GM21717 (cell line): ENCODE measurements at regions not wholly inside any gene's neighbourhood (a gene's known extent, or its start where the extent isn't known, plus 50 kb on each side); places are given as distances from the start of the nearest gene placed in this dataset.

Experiments used
- ATAC-seq: cut with Tn5 transposase; IDR thresholded peaks from one replicate; pipeline ENCODE4 v1.9.1; 2021; ENCODE audit warnings: mild to moderate bottlenecking, moderate library complexity; ENCODE audit not compliant: unreplicated experiment

DNA sequence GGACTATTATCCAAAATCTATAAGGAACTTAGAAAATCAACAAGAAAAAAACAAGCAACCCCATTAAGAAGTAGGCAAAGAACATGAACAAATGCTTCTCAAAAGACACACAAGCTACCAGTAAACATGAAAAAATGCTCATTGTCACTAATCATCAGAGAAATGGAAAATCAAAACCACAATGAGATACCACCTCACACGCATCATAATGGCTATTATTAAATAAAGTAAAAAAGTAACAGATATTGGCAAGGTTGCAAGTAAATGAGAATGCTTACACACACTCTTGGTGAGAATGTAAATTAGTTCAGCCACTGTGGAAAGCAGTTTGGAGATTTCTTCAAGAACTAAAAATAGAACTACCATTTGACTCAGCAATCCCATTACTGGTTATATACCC, 167.0 kb upstream of the DMRTA1 start:
- no peak for ATAC-seq

DNA sequence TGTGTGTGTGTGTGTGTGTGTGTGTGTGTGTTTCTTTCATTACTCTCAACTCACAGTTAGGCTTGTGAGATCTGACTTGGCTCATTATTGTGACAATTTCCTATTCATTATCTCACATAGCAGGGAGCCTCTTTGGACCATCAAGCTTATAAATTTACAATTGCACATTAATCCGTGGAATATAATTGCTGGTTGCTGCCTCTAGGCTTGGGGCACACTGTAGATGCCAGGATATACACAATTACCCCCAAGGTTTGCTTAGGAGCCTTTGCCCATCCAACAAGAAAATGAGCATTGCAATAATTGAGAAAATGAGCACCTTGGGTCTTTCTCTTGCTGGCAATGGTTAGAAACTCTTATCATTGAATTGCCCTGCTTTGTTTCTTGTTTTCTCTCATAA, 161.6 kb upstream of the DMRTA1 start:
- no peak for ATAC-seq

GRCh38 chr9:22286661-22287060, 160.0 kb upstream of the DMRTA1 start:
- ATAC-seq: no peak

DNA sequence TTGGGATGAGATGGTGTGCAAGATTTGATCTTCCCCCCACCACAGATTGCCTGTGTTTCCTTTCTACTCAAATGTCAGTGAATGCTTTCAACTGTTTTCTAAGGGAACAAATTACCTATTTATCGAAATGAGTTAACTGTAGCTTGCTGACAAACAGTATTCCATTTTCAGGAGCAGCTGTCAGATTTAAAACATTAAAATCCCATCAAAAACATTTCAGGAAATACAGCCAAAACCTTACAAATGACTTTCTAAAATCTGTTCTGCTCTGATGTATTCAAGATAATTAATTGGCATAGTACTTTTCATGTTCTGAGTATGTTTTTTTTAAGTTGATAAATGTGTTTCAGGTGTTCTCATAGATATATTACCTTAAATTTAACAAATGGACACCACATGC, 158.0 kb upstream of the DMRTA1 start:
- ATAC-seq: no peak

DNA sequence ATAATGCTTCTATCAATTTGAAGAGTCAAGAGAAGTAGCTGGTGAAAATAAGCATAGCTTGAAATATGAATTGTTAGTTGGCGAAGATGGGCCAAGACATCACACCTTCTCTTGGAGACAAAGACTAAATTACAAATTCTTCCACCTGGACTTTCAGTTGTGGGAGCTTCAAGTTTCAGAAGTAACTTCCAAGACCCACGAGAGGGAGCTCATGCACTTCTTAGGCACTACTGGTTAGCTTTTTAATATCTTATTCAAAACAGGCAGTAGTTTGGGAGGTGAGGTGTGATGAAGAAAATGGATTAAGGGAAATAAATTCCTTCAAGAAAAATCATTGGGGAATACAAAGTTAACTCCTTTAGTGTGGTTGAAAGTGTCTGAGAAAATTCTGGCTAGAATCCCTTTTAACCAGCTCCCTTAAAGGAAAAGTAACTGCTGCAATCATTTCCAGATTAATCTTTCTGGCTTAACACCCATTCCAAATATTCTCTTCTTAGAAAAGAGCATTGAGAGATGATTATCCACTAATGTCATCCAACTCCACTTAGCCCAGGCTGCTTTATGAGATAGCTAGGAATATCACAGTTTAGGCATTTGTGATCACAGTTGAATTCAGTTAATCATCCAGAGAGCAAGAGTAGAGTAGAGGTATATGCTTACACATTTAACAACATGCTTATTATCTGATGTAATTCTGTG, 139.5 kb upstream of the DMRTA1 start:
- ATAC-seq: no peak

DNA sequence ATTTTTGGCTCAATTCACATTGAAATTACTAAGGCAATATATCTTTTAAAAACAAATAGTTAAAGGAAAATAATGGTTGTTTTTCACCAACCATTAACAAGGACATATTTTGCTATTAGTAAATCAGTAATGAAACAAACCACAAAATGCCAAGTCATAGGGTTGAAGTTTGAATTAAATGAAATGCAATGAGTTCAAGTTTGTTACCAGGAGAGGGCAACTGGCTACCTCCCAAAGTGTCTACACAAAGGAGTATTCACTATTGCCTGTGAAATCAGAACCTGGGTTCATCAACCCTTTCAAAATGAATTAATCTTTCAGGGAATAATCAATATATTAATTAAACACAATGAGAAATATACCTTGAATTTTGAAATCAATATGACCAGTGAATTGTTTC, 138.4 kb upstream of the DMRTA1 start:
- no peak for ATAC-seq

DNA sequence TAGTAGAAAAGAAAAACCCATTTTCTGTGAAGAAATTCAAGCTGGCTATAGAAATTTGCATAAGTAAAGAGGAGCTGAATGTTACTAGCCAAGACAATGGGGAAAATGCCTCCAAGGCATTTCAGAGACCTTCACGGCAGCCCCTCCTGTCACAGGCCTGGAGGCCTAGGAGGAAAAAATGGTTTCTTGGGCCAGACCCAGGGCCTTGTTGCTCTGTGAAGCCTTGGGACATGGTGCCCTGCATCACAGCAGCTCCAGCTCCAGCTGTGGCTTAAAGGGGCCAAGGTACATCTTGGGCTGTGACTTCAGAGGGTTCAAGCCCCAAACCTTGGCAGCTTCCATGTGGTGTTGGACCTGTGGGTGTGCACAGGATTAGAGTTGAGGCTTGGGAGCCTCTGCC, 130.0 kb upstream of the DMRTA1 start:
- ATAC-seq: no peak

DNA sequence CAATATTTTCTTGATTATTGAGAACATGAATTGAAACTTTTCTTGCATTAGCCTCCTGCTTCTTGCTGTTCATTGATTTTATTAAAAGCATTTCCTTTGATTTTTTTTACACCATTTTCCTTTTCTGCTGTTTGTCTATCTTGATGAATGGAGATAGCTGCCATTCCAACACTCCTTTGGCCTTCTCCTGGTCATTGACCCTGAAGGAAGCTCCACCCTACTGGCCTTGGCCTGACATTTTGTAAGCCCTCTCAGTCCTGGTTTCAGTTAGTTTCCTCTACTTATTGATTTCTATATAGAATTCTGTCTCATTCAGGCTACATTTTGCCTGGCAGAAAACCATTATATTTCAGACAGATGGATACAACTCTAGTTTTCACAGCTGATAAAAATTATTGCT, 115.1 kb upstream of the DMRTA1 start:
- no peak for ATAC-seq

- no peak for ATAC-seq
Observed at GRCh38 chr9:22332202-22332601, 114.4 kb upstream of the DMRTA1 start.

GRCh38 chr9:22337261-22337660, 109.4 kb upstream of the DMRTA1 start:
- ATAC-seq: no peak

DNA sequence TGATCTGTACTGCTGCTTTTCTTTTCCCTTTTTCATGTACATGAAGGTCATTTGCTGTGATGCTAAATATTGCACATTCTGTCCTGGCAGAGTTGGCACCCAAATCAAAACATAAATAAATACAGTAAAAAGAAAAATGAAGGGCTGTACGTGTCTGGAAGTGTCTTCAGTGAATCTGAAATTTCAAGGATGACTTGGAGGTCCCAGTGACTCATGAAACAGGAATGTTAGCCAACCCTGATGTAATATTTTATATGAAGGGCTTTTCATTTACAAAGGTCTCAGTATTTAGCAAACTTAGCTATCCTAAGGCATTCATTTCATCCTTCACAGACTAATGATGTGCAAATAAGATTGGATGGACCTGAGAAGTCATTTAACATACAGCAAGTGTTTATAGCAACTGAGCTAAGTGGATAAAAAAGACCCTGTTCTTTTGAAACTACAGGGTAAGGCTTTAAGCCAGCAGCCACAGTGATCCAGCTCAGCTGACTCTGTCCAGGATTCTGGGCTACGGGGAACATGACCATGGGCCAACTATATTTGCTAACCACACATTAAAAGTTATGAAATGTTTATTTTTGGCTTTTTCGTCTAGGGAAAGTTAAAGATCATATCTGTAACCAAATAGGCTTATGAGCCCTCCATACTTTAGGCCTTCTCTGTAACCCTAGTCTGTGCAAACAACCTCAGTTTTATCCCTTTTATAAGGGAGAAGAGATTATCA, 104.0 kb upstream of the DMRTA1 start:
- no peak for ATAC-seq

DNA sequence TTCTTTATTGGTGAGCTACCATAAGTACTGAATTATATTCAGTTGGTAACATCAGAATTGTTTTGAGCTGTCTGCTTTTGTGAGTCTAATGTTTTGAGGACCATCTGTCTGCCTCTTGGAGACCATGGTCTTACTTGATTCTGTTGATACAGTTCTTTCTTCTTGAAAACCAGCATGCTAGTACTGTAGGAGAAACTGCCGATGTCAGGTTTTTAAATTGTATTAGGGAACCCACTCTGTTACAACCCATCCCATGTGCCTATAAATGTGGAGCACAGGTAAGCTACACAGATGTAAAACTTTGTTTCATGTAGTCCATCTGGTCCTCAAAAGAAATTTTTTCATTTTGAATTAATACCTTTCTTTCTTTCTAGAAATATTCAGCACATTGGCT, 103.4 kb upstream of the DMRTA1 start:
- no peak for ATAC-seq

GRCh38 chr9:22354699-22355384, 91.8 kb upstream of the DMRTA1 start:
- ATAC-seq: no peak

GRCh38 chr9:22356985-22357384, 89.6 kb upstream of the DMRTA1 start:
- ATAC-seq: no peak

- ATAC-seq: no peak
Observed at GRCh38 chr9:22363421-22363887, 83.2 kb upstream of the DMRTA1 start.

DNA sequence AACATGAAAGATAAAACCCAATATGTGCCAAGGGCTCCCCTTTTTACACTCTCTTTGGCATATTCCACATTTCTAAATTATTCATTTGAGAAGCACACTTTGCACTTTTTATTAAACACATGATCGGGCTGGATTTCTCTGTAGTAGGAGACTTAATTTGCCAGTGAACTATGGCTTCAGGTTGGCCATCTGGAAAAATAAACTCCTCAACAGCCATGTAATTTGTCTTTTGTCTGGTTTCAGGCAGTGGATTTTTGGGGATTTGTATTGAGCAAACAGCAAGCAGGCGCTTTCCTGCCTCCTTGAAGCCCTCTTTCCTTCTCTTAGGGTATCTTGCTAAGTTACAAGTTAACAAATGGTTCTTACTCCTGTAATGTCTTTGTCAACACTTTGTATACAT, 73.0 kb upstream of the DMRTA1 start:
- no peak for ATAC-seq

GRCh38 chr9:22374051-22374450, 72.6 kb upstream of the DMRTA1 start:
- no peak for ATAC-seq

- ATAC-seq: no peak
Observed at GRCh38 chr9:22379272-22379671, 67.4 kb upstream of the DMRTA1 start.

DNA sequence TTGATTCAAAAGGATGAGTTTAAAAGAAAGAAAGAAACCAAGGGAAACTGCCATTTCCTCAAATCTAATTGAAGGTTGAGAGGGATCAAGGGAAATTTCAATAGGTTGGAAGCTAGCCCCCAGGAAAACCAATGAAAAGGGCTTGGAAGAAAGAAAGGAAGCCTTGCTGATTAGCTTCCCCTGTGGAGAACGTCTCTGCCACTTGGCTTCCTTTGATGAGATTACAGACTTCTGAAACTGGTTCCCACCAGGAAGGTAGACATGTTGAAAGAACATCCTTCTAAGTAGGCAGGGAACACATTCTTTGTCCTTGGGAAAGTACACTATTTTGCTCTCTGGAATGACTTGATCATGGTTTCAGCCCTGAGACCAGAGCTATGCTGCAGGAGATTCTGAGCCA, 65.5 kb upstream of the DMRTA1 start:
- ATAC-seq: no peak

DNA sequence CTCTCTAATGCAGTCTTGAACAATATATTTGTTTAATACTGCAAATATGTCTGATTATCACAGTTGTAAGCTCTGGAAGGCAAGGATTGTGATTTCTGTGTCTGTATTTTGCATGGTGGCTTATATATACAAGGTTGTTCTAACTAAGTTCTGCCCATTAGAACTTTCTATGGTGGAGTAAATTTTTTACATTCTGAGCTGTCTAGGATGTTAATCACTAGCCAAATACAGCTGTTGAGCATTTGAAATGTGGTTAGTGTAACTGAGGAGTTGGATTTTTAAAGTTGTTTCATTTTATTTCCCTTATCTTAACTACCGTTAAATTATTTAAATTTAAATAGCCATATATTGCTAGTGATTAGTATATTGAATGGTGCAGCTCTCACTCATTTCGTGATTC, 64.3 kb upstream of the DMRTA1 start:
- no peak for ATAC-seq

- ATAC-seq: no peak
Observed at GRCh38 chr9:22383718-22384117, 62.9 kb upstream of the DMRTA1 start.

- ATAC-seq: no peak
Observed at GRCh38 chr9:22389271-22389670, 57.4 kb upstream of the DMRTA1 start.
